Caco-2 (cell line): ENCODE measurements at regions not wholly inside any gene's neighbourhood (a gene's known extent, or its start where the extent isn't known, plus 50 kb on each side); places are given as distances from the start of the nearest gene placed in this dataset.
A peak's percentile ranks its signal among the peaks of the same experiment; 100 is the strongest.
"Not testable (repeated sequence)": the region's sequence is repeated elsewhere in the genome, so short reads cannot be mapped to it uniquely, and the experiment has no call there.

Source experiments
- BruUV-seq: library from RNA; stranded (reverse); fragments of 400-500 nt; replicated peaks from 2 replicates; lab custom pipeline; 2021; lab: Mats Ljungman, UMichigan
- CTCF ChIA-PET: fragments of 300-600 bp; sonication (Branson Sonifier 250); formaldehyde crosslinking; loops from one replicate; lab custom pipeline; 2022; ENCODE audit warnings: antibody characterized with exemption; lab: Charles Lee
- POLR2A ChIA-PET: fragments of 300-600 bp; sonication (Branson Sonifier 250); formaldehyde crosslinking; loops from one replicate; lab custom pipeline; 2022; ENCODE audit warnings: antibody characterized with exemption; lab: Charles Lee
- DNase-seq, 2 experiments: peaks; one replicate each; pipeline versions ENCODE4 v3.0.0 to v3.0.0-alpha.2; 2020 to 2022
- H3K27me3 ChIP-seq: replicated peaks from 2 replicates; pipeline ENCODE4 v1.6.0; 2011; ENCODE audit warnings: low read length; ENCODE audit not compliant: control insufficient read depth, insufficient read depth
- H3K36me3 ChIP-seq: 2 replicates; pipeline ENCODE4 v1.5.1; 2011; ENCODE audit warnings: low read length; ENCODE audit not compliant: control insufficient read depth, insufficient read depth
- H3K4me1 ChIP-seq: fragments of 250-450 bp; sonication (Bioruptor Pico); 2 replicates; pipeline ENCODE4 v1.5.1; 2020; ENCODE audit warnings: mild to moderate bottlenecking
- H3K4me3 ChIP-seq: 2 replicates; pipeline ENCODE4 v1.5.1; 2011; ENCODE audit warnings: low read depth, mild to moderate bottlenecking, control low read depth, low read length
- H3K9me3 ChIP-seq: fragments of 250-450 bp; sonication (Bioruptor Pico); 2 replicates; pipeline ENCODE4 v1.5.1; 2020; ENCODE audit warnings: mild to moderate bottlenecking, moderate library complexity
- H3K27ac Mint-ChIP-seq: one replicate; pipeline ENCODE4 v1.8.0; 2022; ENCODE audit warnings: mixed read lengths; ENCODE audit not compliant: unreplicated experiment
- H3K27me3 Mint-ChIP-seq: one replicate; pipeline ENCODE4 v1.8.0; 2022; ENCODE audit warnings: mixed read lengths; ENCODE audit not compliant: insufficient read depth, unreplicated experiment
- H3K36me3 Mint-ChIP-seq: one replicate; pipeline ENCODE4 v1.8.0; 2022; ENCODE audit warnings: mild to moderate bottlenecking, mixed read lengths; ENCODE audit not compliant: insufficient read depth, unreplicated experiment
- H3K4me1 Mint-ChIP-seq: one replicate; pipeline ENCODE4 v1.8.0; 2022; ENCODE audit warnings: low read depth, mixed read lengths; ENCODE audit not compliant: unreplicated experiment
- H3K4me3 Mint-ChIP-seq: one replicate; pipeline ENCODE4 v1.8.0; 2022; ENCODE audit warnings: mild to moderate bottlenecking, moderate library complexity, mixed read lengths; ENCODE audit not compliant: unreplicated experiment
- H3K9me3 Mint-ChIP-seq: one replicate; pipeline ENCODE4 v1.8.0; 2022; ENCODE audit warnings: mixed read lengths; ENCODE audit not compliant: unreplicated experiment
- intact Hi-C: fragments of 100-400 bp; cut with micrococcal nuclease; formaldehyde crosslinking; loops from one replicate; pipeline ENCODE4 v1.10.0; 2022; ENCODE audit not compliant: unreplicated experiment
- TF ChIP-seq, protein P1 (sequence below), 2 experiments: fragments of 200-600 bp in 1 of 2; IDR thresholded peaks; 1 replicate in 1 of 2; 2 replicates in 1 of 2; pipeline versions ENCODE4 v1.5.1 to v1.8.0; 2011 to 2022; ENCODE audit warnings: antibody characterized with exemption in 1 of 2, control low read depth in 1 of 2, inconsistent platforms in 1 of 2, low read depth in 1 of 2, low read length in 1 of 2, mild to moderate bottlenecking in 1 of 2, moderate library complexity in 1 of 2; ENCODE audit not compliant: insufficient read depth in 1 of 2, severe bottlenecking in 1 of 2, unreplicated experiment in 1 of 2

DNA sequence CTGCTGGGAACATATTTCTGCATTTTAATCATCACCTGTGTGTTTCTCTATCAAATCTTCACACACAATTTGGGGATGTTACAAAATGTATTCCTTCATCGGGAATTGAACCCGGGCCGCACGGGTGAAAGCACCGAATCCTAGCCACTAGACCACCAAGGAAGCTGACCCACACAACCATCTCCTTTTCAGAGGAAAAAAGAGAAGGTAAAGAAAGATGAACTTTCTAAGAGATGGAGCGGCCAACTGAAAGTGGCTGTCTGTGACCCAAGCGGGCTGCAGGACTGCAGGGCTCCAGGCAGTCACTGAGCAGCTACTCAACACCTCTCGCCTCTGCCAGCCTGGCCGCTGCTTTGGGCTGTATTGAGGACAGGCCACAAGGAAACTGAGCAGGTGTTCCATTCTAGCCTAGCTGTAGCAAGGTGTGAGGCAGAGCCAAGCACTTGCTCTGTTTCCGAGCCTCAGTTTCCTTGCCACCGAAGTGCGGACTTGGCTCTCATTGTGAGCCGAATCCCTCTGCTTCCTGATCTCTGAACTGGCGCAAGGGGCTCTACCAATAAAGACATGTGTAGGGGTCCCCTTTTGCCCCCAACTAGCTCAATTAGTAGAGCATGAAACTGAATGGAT lies 156.9 kb upstream of the NBPF11 start:
- no peak overlapping the region for H3K4me3 Mint-ChIP-seq
- H3K9me3 Mint-ChIP-seq: peaks cover 33% of the 10 kb centered on the region
- H3K36me3 Mint-ChIP-seq: no peaks in the 10 kb centered on the region
- peaks cover 9% of the 10 kb centered on the region for H3K9me3 ChIP-seq
- TF ChIP-seq, protein P1, sequence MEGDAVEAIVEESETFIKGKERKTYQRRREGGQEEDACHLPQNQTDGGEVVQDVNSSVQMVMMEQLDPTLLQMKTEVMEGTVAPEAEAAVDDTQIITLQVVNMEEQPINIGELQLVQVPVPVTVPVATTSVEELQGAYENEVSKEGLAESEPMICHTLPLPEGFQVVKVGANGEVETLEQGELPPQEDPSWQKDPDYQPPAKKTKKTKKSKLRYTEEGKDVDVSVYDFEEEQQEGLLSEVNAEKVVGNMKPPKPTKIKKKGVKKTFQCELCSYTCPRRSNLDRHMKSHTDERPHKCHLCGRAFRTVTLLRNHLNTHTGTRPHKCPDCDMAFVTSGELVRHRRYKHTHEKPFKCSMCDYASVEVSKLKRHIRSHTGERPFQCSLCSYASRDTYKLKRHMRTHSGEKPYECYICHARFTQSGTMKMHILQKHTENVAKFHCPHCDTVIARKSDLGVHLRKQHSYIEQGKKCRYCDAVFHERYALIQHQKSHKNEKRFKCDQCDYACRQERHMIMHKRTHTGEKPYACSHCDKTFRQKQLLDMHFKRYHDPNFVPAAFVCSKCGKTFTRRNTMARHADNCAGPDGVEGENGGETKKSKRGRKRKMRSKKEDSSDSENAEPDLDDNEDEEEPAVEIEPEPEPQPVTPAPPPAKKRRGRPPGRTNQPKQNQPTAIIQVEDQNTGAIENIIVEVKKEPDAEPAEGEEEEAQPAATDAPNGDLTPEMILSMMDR (IDR thresholded peaks at IDR 0.05; ENCODE audit: insufficient read depth in 1 of 2, low read depth in 1 of 2, low read length in 1 of 2, severe bottlenecking in 1 of 2, unreplicated experiment in 1 of 2): no peak
- DNase-seq: no peak
- CTCF ChIA-PET: no interaction called here
- H3K4me1 ChIP-seq: no peaks in the 10 kb centered on the region
- BruUV-seq: no TSS peak
- H3K36me3 ChIP-seq: no peaks in the 10 kb centered on the region
- H3K27me3 Mint-ChIP-seq: no peaks in the 10 kb centered on the region
- no peaks in the 10 kb centered on the region for H3K27me3 ChIP-seq
- H3K4me1 Mint-ChIP-seq: no peaks in the 10 kb centered on the region
- no peak overlapping the region for H3K4me3 ChIP-seq
- intact Hi-C loops: no loop called here
- no peak overlapping the region for H3K27ac Mint-ChIP-seq
- POLR2A ChIA-PET: no interaction called here

DNA sequence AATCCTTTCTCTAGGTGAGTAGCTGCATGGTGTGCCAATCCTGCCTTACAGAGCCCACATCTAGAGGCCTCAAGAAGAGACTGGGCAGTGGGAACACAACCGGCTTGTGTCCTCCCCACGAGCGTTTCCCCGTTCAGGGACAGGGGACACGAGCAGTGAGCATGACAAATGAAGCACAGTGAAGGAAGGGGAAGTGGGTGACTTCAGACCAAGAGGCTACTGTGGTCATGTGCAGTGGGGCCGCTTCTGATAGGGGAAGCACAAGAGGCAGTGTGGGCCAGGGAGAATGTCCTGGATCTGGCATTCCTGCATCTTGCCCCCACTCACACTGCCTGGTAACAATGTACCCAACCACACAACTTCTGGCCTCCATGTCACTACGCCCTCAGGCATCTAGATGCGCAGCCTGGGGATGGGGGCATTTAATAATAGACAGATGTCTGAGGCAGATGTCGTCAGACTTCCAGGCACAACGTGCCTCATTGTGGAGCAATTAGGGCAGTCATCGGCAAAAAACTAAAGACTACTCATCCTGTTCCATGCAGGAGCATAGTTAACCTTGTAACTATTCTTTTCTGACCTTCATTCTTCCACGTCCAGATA lies 155.6 kb upstream of the NBPF11 start:
- POLR2A ChIA-PET: no interaction called here
- H3K9me3 Mint-ChIP-seq: peaks cover 38% of the 10 kb centered on the region
- H3K4me1 ChIP-seq: no peaks in the 10 kb centered on the region

DNA sequence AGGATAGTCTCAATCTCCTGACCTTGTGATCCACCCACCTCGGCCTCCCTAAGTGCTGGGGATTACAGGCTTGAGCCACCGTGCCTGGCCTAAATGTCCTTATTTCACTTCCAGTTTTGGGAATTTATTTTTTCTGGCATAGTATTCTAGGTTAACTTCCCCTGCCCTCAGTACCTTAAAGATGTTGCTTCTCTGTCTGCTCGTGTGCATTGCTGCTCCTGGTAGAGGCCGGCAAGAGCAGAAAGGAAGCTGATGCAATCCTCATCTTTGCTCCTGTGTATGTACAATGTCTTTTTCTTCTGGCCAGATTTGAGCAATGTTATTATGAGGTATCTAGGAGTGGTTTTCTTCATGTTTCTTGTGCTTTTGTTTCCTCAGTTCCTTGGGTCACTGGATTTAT lies 152.9 kb upstream of the NBPF11 start:
- H3K36me3 Mint-ChIP-seq, POLR2A ChIA-PET, H3K4me1 ChIP-seq: not testable (repeated sequence)

More for the DNA sequence above, 155.6 kb upstream of the NBPF11 start:
- CTCF ChIA-PET: no interaction called here
- H3K27me3 Mint-ChIP-seq: no peaks in the 10 kb centered on the region
- no peak overlapping the region for H3K4me3 Mint-ChIP-seq
- Histone ChIP-seq H3K9me3 (peaks cover 9% of the 10 kb centered on the region), H3K36me3 (no peaks in the 10 kb centered on the region), H3K4me3 (no peak overlapping the region), H3K27me3 (no peaks in the 10 kb centered on the region)
- H3K4me1 Mint-ChIP-seq: no peaks in the 10 kb centered on the region
- H3K36me3 Mint-ChIP-seq: no peaks in the 10 kb centered on the region
- BruUV-seq: no TSS peak
- TF ChIP-seq, protein P1 (IDR thresholded peaks at IDR 0.05; ENCODE audit: insufficient read depth in 1 of 2, low read depth in 1 of 2, low read length in 1 of 2, severe bottlenecking in 1 of 2, unreplicated experiment in 1 of 2): no peak
- DNase-seq: no peak
- intact Hi-C loops: no loop called here
- H3K27ac Mint-ChIP-seq: no peak overlapping the region

DNA sequence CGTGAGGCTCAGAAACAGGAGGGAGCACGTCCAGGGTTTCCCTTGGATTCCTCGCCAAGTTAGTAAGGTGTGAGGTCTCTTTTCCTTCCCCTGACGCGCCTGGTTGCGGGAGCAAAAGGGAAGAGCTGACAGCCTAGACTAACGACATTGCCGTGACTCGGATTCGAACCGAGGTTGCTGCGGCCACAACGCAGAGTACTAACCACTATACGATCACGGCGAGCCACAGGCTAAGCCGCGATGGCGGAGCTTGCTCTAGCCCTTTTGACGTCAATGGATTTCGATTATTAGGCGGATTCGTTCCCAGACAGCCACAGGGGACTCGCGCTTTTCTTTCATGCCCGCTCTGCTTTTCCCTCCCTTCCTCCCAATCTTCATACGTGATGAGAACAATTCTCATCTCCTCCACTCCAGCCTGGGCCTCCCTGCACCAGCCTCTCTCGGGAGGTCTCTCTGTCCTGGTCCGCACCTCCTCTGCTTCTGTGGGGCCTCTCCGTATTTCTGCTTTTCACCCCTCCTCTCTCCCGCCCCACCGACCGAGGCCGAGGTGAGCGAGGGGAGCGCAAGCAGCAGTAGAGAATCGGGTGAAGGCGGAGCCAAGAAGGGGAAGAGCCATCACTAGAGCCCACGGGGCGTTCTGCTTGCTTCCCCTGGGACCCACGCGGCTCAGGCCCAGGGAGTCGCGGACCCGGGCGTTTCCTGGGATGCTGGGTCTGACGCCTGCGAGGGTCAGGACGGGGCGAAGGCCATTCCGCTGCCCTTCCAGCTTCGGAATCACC lies 150.7 kb upstream of the NBPF11 start:
- peaks cover 19% of the 10 kb centered on the region for H3K9me3 Mint-ChIP-seq
- BruUV-seq, POLR2A ChIA-PET: not testable (repeated sequence)

More for the DNA sequence above, 152.9 kb upstream of the NBPF11 start:
- H3K4me1 Mint-ChIP-seq, H3K27me3 Mint-ChIP-seq, H3K27ac Mint-ChIP-seq, H3K4me3 Mint-ChIP-seq, CTCF ChIA-PET, H3K9me3 ChIP-seq, DNase-seq, intact Hi-C loops, H3K4me3 ChIP-seq, H3K27me3 ChIP-seq, H3K36me3 ChIP-seq, BruUV-seq: not testable (repeated sequence)
- peaks cover 19% of the 10 kb centered on the region for H3K9me3 Mint-ChIP-seq

DNA sequence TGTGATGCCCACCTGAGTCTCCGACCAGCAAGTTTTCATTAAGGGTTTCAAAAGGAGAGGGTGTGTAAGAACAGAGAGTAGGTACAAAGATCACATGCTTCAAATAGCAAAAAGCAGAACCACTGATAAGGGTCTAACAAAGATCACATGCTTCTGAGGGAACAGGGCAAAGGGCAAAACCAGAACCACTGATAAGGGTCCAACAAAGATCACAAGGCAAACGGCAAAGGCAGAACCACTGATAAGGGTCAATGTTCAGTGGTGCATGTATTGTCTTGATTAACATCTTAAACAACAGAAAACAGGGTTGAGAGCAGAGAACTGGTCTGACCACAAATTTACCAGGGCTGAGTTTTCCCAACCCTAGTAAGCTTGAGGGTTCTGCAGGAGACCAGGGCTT lies 145.8 kb upstream of the NBPF11 start:
- H3K27me3 Mint-ChIP-seq, POLR2A ChIA-PET, BruUV-seq, H3K36me3 ChIP-seq, H3K4me3 ChIP-seq, H3K27me3 ChIP-seq, intact Hi-C loops, CTCF ChIA-PET: not testable (repeated sequence)
- peak; percentile 78 to 86 for DNase-seq
- Mint-ChIP-seq H3K9me3 (peaks cover 40% of the 10 kb centered on the region), H3K36me3 (peaks cover 29% of the 10 kb centered on the region), H3K27ac (peak overlapping the region; percentile 77), H3K4me1 (peaks cover 11% of the 10 kb centered on the region), H3K4me3 (peak overlapping the region; percentile 51)
- peaks cover 29% of the 10 kb centered on the region for H3K9me3 ChIP-seq
- peaks cover 17% of the 10 kb centered on the region for H3K4me1 ChIP-seq

More for the DNA sequence above, 150.7 kb upstream of the NBPF11 start:
- H3K27ac Mint-ChIP-seq, H3K27me3 Mint-ChIP-seq, DNase-seq, CTCF ChIA-PET, H3K4me3 Mint-ChIP-seq, H3K4me1 Mint-ChIP-seq, intact Hi-C loops, H3K9me3 ChIP-seq, H3K36me3 ChIP-seq, H3K36me3 Mint-ChIP-seq, H3K4me1 ChIP-seq, H3K27me3 ChIP-seq, H3K4me3 ChIP-seq: not testable (repeated sequence)
